HepG2 (cell line): ENCODE measurements at regions not wholly inside any gene's neighbourhood (a gene's known extent, or its start where the extent isn't known, plus 50 kb on each side); places are given as distances from the start of the nearest gene placed in this dataset.
A peak's percentile ranks its signal among the peaks of the same experiment; 100 is the strongest.
"Not testable (repeated sequence)": the region's sequence is repeated elsewhere in the genome, so short reads cannot be mapped to it uniquely, and the experiment has no call there.

Experiments
- ATAC-seq: fragments of 200-7000 bp; cut with Tn5 transposase; 3 replicates; pipeline ENCODE4 v1.9.1; 2020; ENCODE audit warnings: mild to moderate bottlenecking, moderate library complexity
- BruUV-seq: library from RNA; stranded (reverse); fragments of 400-500 nt; replicated peaks from 2 replicates; lab custom pipeline; 2021; lab: Mats Ljungman, UMichigan
- CTCF ChIA-PET: fragments of 300-600 bp; formaldehyde crosslinking; extraction: SDS; loops from one replicate; lab custom pipeline; 2021; ENCODE audit warnings: low total read pairs, inconsistent platforms, low intra/inter-chr PET ratio; lab: Yijun Ruan, JAX
- POLR2A ChIA-PET: fragments of 350-600 bp; sonication (Branson Sonifier 250); formaldehyde crosslinking; loops from one replicate; lab custom pipeline; 2020; ENCODE audit warnings: antibody characterized with exemption, inconsistent platforms; lab: Yijun Ruan, JAX
- DNase-seq: peaks from one replicate; pipeline ENCODE4 v3.0.0-alpha.2; 2015; ENCODE audit warnings: low spot score
- FAIRE-seq: peaks from 3 replicates; lab custom pipeline; 2011; peaks lifted over from hg19 to GRCh38; lab: Jason Lieb, UNC
- H2AFZ ChIP-seq: one replicate; pipeline ENCODE4 v1.6.1; 2011; ENCODE audit warnings: low read length, inconsistent platforms
- H3K27ac ChIP-seq: fragments of 300-600 bp; 3 replicates; pipeline ENCODE4 v1.8.0; 2011; ENCODE audit warnings: mixed run types, mild to moderate bottlenecking, mixed read lengths, low read length, inconsistent platforms; ENCODE audit not compliant: insufficient read depth; ENCODE audit errors: extremely low read length
- H3K27me3 ChIP-seq, 2 experiments: fragments of 200-600 bp in 1 of 2; 2 replicates in 1 of 2; 3 replicates in 1 of 2; pipeline versions ENCODE4 v1.6.0 to v1.8.0; 2011; ENCODE audit warnings: low read length in 2 of 2, mild to moderate bottlenecking in 2 of 2, moderate library complexity in 2 of 2, inconsistent platforms in 1 of 2; ENCODE audit not compliant: insufficient read depth in 2 of 2, control insufficient read depth in 1 of 2
- H3K36me3 ChIP-seq, 2 experiments: fragments of 200-600 bp in 1 of 2; replicated peaks in 1 of 2; 2 replicates in 1 of 2; 3 replicates in 1 of 2; pipeline versions ENCODE4 v1.5.1 to v1.8.0; 2011; ENCODE audit warnings: low read length in 2 of 2, inconsistent platforms in 1 of 2; ENCODE audit not compliant: insufficient read depth in 2 of 2, control insufficient read depth in 1 of 2
- H3K4me1 ChIP-seq: 2 replicates; pipeline ENCODE4 v1.5.1; 2012; ENCODE audit warnings: low read length, inconsistent platforms; ENCODE audit not compliant: insufficient read depth
- H3K4me2 ChIP-seq: 2 replicates; pipeline ENCODE4 v1.6.0; 2011; ENCODE audit warnings: low read depth, low read length, inconsistent platforms
- H3K4me3 ChIP-seq, 3 experiments: fragments of 200-600 bp in 1 of 3; sonication (generic), shearing (Covaris generic) in 1 of 3; replicated peaks in 1 of 3; 2 replicates each; pipeline ENCODE4 v1.5.1; 2011 to 2016; ENCODE audit warnings: low read length in 3 of 3, inconsistent platforms in 2 of 3, low read depth in 2 of 3, mild to moderate bottlenecking in 2 of 3, control low read depth in 1 of 3, mixed read lengths in 1 of 3; ENCODE audit not compliant: insufficient read depth in 1 of 3
- H3K79me2 ChIP-seq: one replicate; pipeline ENCODE4 v1.6.1; 2011; ENCODE audit warnings: low read length, inconsistent platforms; ENCODE audit not compliant: insufficient read depth
- H3K9ac ChIP-seq: 2 replicates; pipeline ENCODE4 v1.6.0; 2011; ENCODE audit warnings: mild to moderate bottlenecking, low read depth, low read length, inconsistent platforms; ENCODE audit not compliant: insufficient read depth
- H3K9me3 ChIP-seq: 2 replicates; pipeline ENCODE4 v1.5.1; 2012; ENCODE audit warnings: mild to moderate bottlenecking, low read length
- H4K20me1 ChIP-seq: 2 replicates; pipeline ENCODE4 v1.6.0; 2011; ENCODE audit warnings: inconsistent platforms, mild to moderate bottlenecking, low read length, moderate library complexity; ENCODE audit not compliant: insufficient read depth
- ADNP ChIP-seq: sonication (generic); formaldehyde crosslinking; IDR thresholded peaks from 2 replicates; pipeline ENCODE4 v1.4.0; 2020; ENCODE audit warnings: missing genetic modification reagents
- ARNTL ChIP-seq: sonication (generic); formaldehyde crosslinking; IDR thresholded peaks from 2 replicates; pipeline ENCODE4 v1.4.0; 2020; ENCODE audit warnings: mild to moderate bottlenecking, missing genetic modification reagents
- FOXK2 ChIP-seq: fragments of 450-650 bp; IDR thresholded peaks from 2 replicates; pipeline ENCODE4 v1.6.1; 2016
- HNRNPL ChIP-seq: fragments of 200-400 bp; formaldehyde crosslinking; IDR thresholded peaks from 2 replicates; pipeline ENCODE4 v1.6.1; 2017; ENCODE audit warnings: mild to moderate bottlenecking, low read depth, low read length
- JDP2 ChIP-seq: sonication (generic); formaldehyde crosslinking; IDR thresholded peaks from 2 replicates; pipeline ENCODE4 v1.8.1; 2022; ENCODE audit warnings: missing genetic modification reagents, borderline replicate concordance
- JUN ChIP-seq: sonication (generic); formaldehyde crosslinking; IDR thresholded peaks from 2 replicates; pipeline ENCODE4 v1.4.0; 2020; ENCODE audit warnings: mild to moderate bottlenecking, missing genetic modification reagents
- MNT ChIP-seq: fragments of 450-650 bp; IDR thresholded peaks from 2 replicates; pipeline ENCODE4 v1.6.1; 2016
- PAXIP1 ChIP-seq: sonication (generic); formaldehyde crosslinking; conservative IDR thresholded peaks from 2 replicates; pipeline ENCODE4 v1.4.0; 2020; ENCODE audit warnings: mild to moderate bottlenecking, missing genetic modification reagents, moderate library complexity
- PHB2 ChIP-seq: fragments of 450-650 bp; IDR thresholded peaks from 2 replicates; pipeline ENCODE4 v1.6.1; 2018; ENCODE audit not compliant: partially characterized antibody
- ZNF383 ChIP-seq: sonication (generic); formaldehyde crosslinking; IDR thresholded peaks from 2 replicates; pipeline ENCODE4 v1.4.0; 2020; ENCODE audit warnings: missing genetic modification reagents, mild to moderate bottlenecking, borderline replicate concordance
- ZNF746 ChIP-seq: sonication (generic); formaldehyde crosslinking; IDR thresholded peaks from 2 replicates; pipeline ENCODE4 v1.8.0; 2022; ENCODE audit warnings: mild to moderate bottlenecking, missing genetic modification reagents
- ZNF891 ChIP-seq: sonication (generic); formaldehyde crosslinking; IDR thresholded peaks from 2 replicates; pipeline ENCODE4 v1.5.0; 2020; ENCODE audit warnings: mild to moderate bottlenecking, missing genetic modification reagents
- WGBS: methylation state at CpG from one replicate; pipeline ENCODE4 v1.1.6; 2017; ENCODE audit warnings: low lambda C conversion rate; 5-methylcytosine and 5-hydroxymethylcytosine counted together
- in situ Hi-C: cut with HindIII; loops from 2 replicates; pipeline ENCODE4 v1.10.0; 2017; ENCODE audit warnings: low pct_unique_long_range_greater_than_20kb; ENCODE audit not compliant: extremely low pct_ligation_motif_present
- intact Hi-C: fragments of 100-400 bp; cut with micrococcal nuclease; formaldehyde crosslinking; loops from one replicate; pipeline ENCODE4 v1.10.0; 2022; ENCODE audit not compliant: unreplicated experiment

GRCh38 chr16:22651111-22651817 is 140.6 kb downstream of the NPIPB5 start:
- POLR2A ChIA-PET, ATAC-seq, H4K20me1 ChIP-seq, CTCF ChIA-PET, intact Hi-C loops, H3K9me3 ChIP-seq, H3K36me3 ChIP-seq, H3K4me3 ChIP-seq, H3K79me2 ChIP-seq, H3K27ac ChIP-seq, in situ Hi-C loops, DNase-seq, H3K4me2 ChIP-seq, H3K9ac ChIP-seq, H2AFZ ChIP-seq, BruUV-seq, H3K4me1 ChIP-seq, FAIRE-seq: not testable (repeated sequence)
- WGBS: 23% methylated on average over 6 of the region's 6 CpGs
- peaks cover 0 to 23% of the 10 kb centered on the region in 2 experiments; a peak in 2 of 5 replicates for H3K27me3 ChIP-seq
- peak; percentile 41; the same call in 1 of the 2 replicates for TF ChIP-seq ARNTL
- peak; percentile 46; the same call in 1 of the 2 replicates for TF ChIP-seq ADNP
- 0 out of 2 replicates have a peak, but pooled peaks have one; percentile 7 for TF ChIP-seq ZNF746 (CRISPR knock-in tag)
- TF ChIP-seq MNT: peak; percentile 50
- 0 out of 2 replicates have a peak, but pooled peaks have one; percentile 18 for TF ChIP-seq JUN (CRISPR knock-in tag)
- 0 out of 2 replicates have a peak, but pooled peaks have one; percentile 24 for TF ChIP-seq FOXK2
- TF ChIP-seq, all 625 proteins: peak for 6; not testable (repeated sequence) for 619

- H3K9ac ChIP-seq: no peak overlapping the region
- BruUV-seq: no TSS peak
- H3K9me3 ChIP-seq: no peaks in the 10 kb centered on the region
- TF ChIP-seq HNRNPL (no peak), ZNF891 (no peak), PHB2 (no peak), ADNP (no peak), JDP2 (CRISPR knock-in tag) (no peak), ZNF383 (no peak), PAXIP1 (CRISPR knock-in tag) (no peak)
- H3K79me2 ChIP-seq: no peaks in the 10 kb centered on the region
- no peak overlapping the region for H2AFZ ChIP-seq
- no peaks in the 10 kb centered on the region for H3K4me1 ChIP-seq
- in situ Hi-C loops: no loop called here
- no peak overlapping the region for H3K27ac ChIP-seq
- H3K36me3 ChIP-seq: no peaks in the 10 kb centered on the region
- CTCF ChIA-PET: no interaction called here
- DNase-seq: no peak
- intact Hi-C loops: no loop called here
- ATAC-seq: no peak
- POLR2A ChIA-PET: no interaction called here
- H3K4me3 ChIP-seq: no peak overlapping the region
- no peak for FAIRE-seq
- no peaks in the 10 kb centered on the region for H4K20me1 ChIP-seq
- H3K4me2 ChIP-seq: no peak overlapping the region
- H3K27me3 ChIP-seq: peaks cover 0 to 23% of the 10 kb centered on the region in 2 experiments; a peak in 2 of 5 replicates
- WGBS: 8% methylated on average over 2 of the region's 2 CpGs
Measured at GRCh38 chr16:22652463-22652845, 141.8 kb downstream of the NPIPB5 start.
